Activated B cell treated with CpG ODN at 0.5 μM for 24 hours (primary cell): ENCODE measurements at regions not wholly inside any gene's neighbourhood (a gene's known extent, or its start where the extent isn't known, plus 50 kb on each side); places are given as distances from the start of the nearest gene placed in this dataset.

Experiments
- ATAC-seq: fragments of 200-7000 bp; cut with Tn5 transposase; one replicate; pipeline ENCODE4 v1.10.0; 2021; ENCODE audit warnings: low read depth, mild to moderate bottlenecking, moderate library complexity
- CTCF ChIA-PET: fragments of 350-600 bp; sonication (Branson Sonifier 250); formaldehyde crosslinking; loops from one replicate; lab custom pipeline; 2021; ENCODE audit warnings: antibody characterized with exemption; lab: Charles Lee
- POLR2A ChIA-PET: fragments of 350-600 bp; sonication (Branson Sonifier 250); formaldehyde crosslinking; loops from one replicate; lab custom pipeline; 2021; ENCODE audit warnings: antibody characterized with exemption; lab: Charles Lee
- DNase-seq: peaks from one replicate; pipeline ENCODE4 v3.0.0; 2022
- H3K27ac Mint-ChIP-seq: one replicate; pipeline ENCODE4 v1.8.0; 2020; ENCODE audit warnings: mixed read lengths
- H3K27me3 Mint-ChIP-seq: one replicate; pipeline ENCODE4 v1.8.0; 2021; ENCODE audit warnings: mixed read lengths
- H3K36me3 Mint-ChIP-seq: one replicate; pipeline ENCODE4 v1.8.0; 2021; ENCODE audit warnings: low read depth, mixed read lengths
- H3K4me1 Mint-ChIP-seq: one replicate; pipeline ENCODE4 v1.8.0; 2021; ENCODE audit warnings: mixed read lengths
- H3K4me3 Mint-ChIP-seq: one replicate; pipeline ENCODE4 v1.8.0; 2020; ENCODE audit warnings: mild to moderate bottlenecking, mixed read lengths
- H3K9me3 Mint-ChIP-seq: one replicate; pipeline ENCODE4 v1.8.0; 2020; ENCODE audit warnings: mixed read lengths
- CTCF ChIP-seq: fragments of 200-600 bp; IDR thresholded peaks from one replicate; pipeline ENCODE4 v1.8.0; 2022; ENCODE audit warnings: antibody characterized with exemption, mild to moderate bottlenecking
- intact Hi-C: fragments of 100-400 bp; cut with micrococcal nuclease; formaldehyde crosslinking; loops from one replicate; pipeline ENCODE4 v1.15.1; 2024

- H3K27ac Mint-ChIP-seq: no peak overlapping the region
- no peak overlapping the region for H3K4me3 Mint-ChIP-seq
- CTCF ChIA-PET: no interaction called here
Observed at GRCh38 chr2:106960683-106961161, 74.8 kb upstream of the ST6GAL2 start.

GRCh38 chr2:106961328-106961727 is 75.4 kb upstream of the ST6GAL2 start:
- Mint-ChIP-seq H3K36me3 (no peaks in the 10 kb centered on the region), H3K4me1 (no peaks in the 10 kb centered on the region), H3K9me3 (no peaks in the 10 kb centered on the region), H3K27ac (no peak overlapping the region), H3K4me3 (no peak overlapping the region), H3K27me3 (no peaks in the 10 kb centered on the region)
- TF ChIP-seq CTCF: no peak
- intact Hi-C loops: no loop called here
- ChIA-PET POLR2A (no interaction called here), CTCF (no interaction called here)
- DNase-seq: no peak
- no peak for ATAC-seq

More at GRCh38 chr2:106960683-106961161, 74.8 kb upstream of the ST6GAL2 start:
- Mint-ChIP-seq H3K4me1 (no peaks in the 10 kb centered on the region), H3K27me3 (no peaks in the 10 kb centered on the region), H3K9me3 (no peaks in the 10 kb centered on the region), H3K36me3 (no peaks in the 10 kb centered on the region)
- no peak for ATAC-seq
- intact Hi-C loops: no loop called here
- POLR2A ChIA-PET: no interaction called here
- no peak for TF ChIP-seq CTCF
- no peak for DNase-seq

GRCh38 chr2:106963156-106963555 is 77.2 kb upstream of the ST6GAL2 start:
- POLR2A ChIA-PET: no interaction called here
- no peak overlapping the region for H3K4me3 Mint-ChIP-seq

GRCh38 chr2:106963893-106964292 is 77.9 kb upstream of the ST6GAL2 start:
- Mint-ChIP-seq H3K27me3 (no peaks in the 10 kb centered on the region), H3K27ac (no peak overlapping the region), H3K9me3 (peaks cover 4% of the 10 kb centered on the region), H3K4me3 (no peak overlapping the region), H3K4me1 (no peaks in the 10 kb centered on the region), H3K36me3 (no peaks in the 10 kb centered on the region)
- no peak for TF ChIP-seq CTCF
- no peak for DNase-seq
- no peak for ATAC-seq
- intact Hi-C loops: no loop called here
- ChIA-PET CTCF (no interaction called here), POLR2A (no interaction called here)

More at GRCh38 chr2:106963156-106963555, 77.2 kb upstream of the ST6GAL2 start:
- no peaks in the 10 kb centered on the region for H3K4me1 Mint-ChIP-seq
- DNase-seq: no peak
- H3K27me3 Mint-ChIP-seq: no peaks in the 10 kb centered on the region
- CTCF ChIA-PET: no interaction called here
- no peaks in the 10 kb centered on the region for H3K36me3 Mint-ChIP-seq
- no peak for ATAC-seq
- peaks cover 4% of the 10 kb centered on the region for H3K9me3 Mint-ChIP-seq
- no peak for TF ChIP-seq CTCF
- intact Hi-C loops: no loop called here
- no peak overlapping the region for H3K27ac Mint-ChIP-seq

- DNase-seq (no peak), ATAC-seq (no peak)
- H3K27me3 Mint-ChIP-seq: no peaks in the 10 kb centered on the region
- no peak overlapping the region for H3K4me3 Mint-ChIP-seq
- H3K9me3 Mint-ChIP-seq: peaks cover 4% of the 10 kb centered on the region
- TF ChIP-seq CTCF: no peak
- intact Hi-C loops: no loop called here
- H3K27ac Mint-ChIP-seq: no peak overlapping the region
- H3K36me3 Mint-ChIP-seq: no peaks in the 10 kb centered on the region
- ChIA-PET CTCF (no interaction called here), POLR2A (no interaction called here)
- H3K4me1 Mint-ChIP-seq: no peaks in the 10 kb centered on the region
Observed at GRCh38 chr2:106965611-106966010, 79.6 kb upstream of the ST6GAL2 start.
